ENCODE measurements at regions not wholly inside any gene's neighbourhood (a gene's known extent, or its start where the extent isn't known, plus 50 kb on each side); places are given as distances from the start of the nearest gene placed in this dataset.
"Not testable (repeated sequence)": the region's sequence is repeated elsewhere in the genome, so short reads cannot be mapped to it uniquely, and the experiment has no call there.

DNA sequence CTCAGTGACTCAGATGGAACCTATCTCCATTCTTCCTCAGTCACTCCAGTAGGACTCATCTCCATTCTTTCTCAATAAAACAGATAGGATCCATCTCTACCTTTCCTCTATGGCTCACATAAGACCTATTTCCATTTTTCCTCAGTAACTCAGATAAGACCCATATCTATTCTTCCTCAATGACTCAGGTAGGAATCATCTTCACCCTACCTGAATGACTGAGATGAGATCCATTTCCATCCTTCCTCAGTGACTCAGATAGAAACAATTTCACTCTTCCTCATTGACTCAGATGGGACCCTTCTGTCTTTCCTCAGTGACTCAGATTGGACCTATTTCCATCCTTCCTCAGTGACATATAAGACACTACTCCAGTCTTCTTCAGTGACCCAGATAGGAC is 165.1 kb downstream of the FBXO4 start:
- BruUV-seq (replicated peaks) = no TSS peak
- Mint-ChIP-seq H3K4me3 (ENCODE audit: unreplicated experiment) (no peak overlapping the region), H3K4me1 (ENCODE audit: insufficient read depth, unreplicated experiment) (no peaks in the 10 kb centered on the region), H3K36me3 (ENCODE audit: insufficient read depth, unreplicated experiment) (no peaks in the 10 kb centered on the region), H3K27ac (ENCODE audit: low read depth, unreplicated experiment) (no peak overlapping the region), H3K27me3 (ENCODE audit: insufficient read depth, unreplicated experiment) (no peaks in the 10 kb centered on the region), H3K9me3 (ENCODE audit: unreplicated experiment) (no peaks in the 10 kb centered on the region)
- no peak for DNase-seq (ENCODE audit: unreplicated experiment)
- ChIA-PET POLR2A (no interaction called here), CTCF (no interaction called here)
- TF ChIP-seq, protein P1, sequence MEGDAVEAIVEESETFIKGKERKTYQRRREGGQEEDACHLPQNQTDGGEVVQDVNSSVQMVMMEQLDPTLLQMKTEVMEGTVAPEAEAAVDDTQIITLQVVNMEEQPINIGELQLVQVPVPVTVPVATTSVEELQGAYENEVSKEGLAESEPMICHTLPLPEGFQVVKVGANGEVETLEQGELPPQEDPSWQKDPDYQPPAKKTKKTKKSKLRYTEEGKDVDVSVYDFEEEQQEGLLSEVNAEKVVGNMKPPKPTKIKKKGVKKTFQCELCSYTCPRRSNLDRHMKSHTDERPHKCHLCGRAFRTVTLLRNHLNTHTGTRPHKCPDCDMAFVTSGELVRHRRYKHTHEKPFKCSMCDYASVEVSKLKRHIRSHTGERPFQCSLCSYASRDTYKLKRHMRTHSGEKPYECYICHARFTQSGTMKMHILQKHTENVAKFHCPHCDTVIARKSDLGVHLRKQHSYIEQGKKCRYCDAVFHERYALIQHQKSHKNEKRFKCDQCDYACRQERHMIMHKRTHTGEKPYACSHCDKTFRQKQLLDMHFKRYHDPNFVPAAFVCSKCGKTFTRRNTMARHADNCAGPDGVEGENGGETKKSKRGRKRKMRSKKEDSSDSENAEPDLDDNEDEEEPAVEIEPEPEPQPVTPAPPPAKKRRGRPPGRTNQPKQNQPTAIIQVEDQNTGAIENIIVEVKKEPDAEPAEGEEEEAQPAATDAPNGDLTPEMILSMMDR (IDR thresholded peaks at IDR 0.05; ENCODE audit: unreplicated experiment) = no peak
- intact Hi-C loops (cut with micrococcal nuclease) = no loop called here

- CTCF ChIA-PET; H3K27me3 Mint-ChIP-seq (ENCODE audit: insufficient read depth, unreplicated experiment); H3K27ac Mint-ChIP-seq (ENCODE audit: low read depth, unreplicated experiment); H3K4me1 Mint-ChIP-seq (ENCODE audit: insufficient read depth, unreplicated experiment); intact Hi-C loops (cut with micrococcal nuclease); H3K9me3 Mint-ChIP-seq (ENCODE audit: unreplicated experiment); BruUV-seq (replicated peaks); DNase-seq (ENCODE audit: unreplicated experiment); H3K36me3 Mint-ChIP-seq (ENCODE audit: insufficient read depth, unreplicated experiment); H3K4me3 Mint-ChIP-seq (ENCODE audit: unreplicated experiment); POLR2A ChIA-PET: not testable (repeated sequence)
Observed at GRCh38 chr5:42099846-42100245, 174.8 kb downstream of the FBXO4 start.

DNA sequence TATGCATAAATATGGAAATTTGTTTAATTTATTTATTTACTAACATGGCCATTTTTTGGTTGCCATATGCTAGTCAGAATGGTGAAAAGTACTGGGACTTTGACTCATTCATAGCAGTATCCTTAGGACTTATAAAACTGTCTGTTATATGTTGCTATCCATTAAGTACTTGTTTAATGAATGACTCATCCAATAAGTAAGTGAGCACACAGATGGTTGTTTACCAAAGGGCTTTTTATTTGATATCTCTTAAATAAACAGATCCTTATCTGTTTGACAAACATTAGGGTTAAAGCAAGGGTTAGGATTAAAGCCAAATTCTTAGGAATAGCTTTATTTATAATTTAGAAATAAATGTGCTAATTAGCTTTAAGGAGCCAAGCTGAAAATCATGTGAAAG is 183.4 kb downstream of the FBXO4 start:
- BruUV-seq (replicated peaks) = no TSS peak
- H3K4me1 Mint-ChIP-seq (ENCODE audit: insufficient read depth, unreplicated experiment) = no peaks in the 10 kb centered on the region
- ChIA-PET CTCF (interaction anchor here (0.7 kb wide), 1 partner anchor 9 kb away, joined by 3 read pairs; no protein-coding TSS in a partner anchor), POLR2A (interaction anchor here (0.7 to 1.2 kb wide), 2 partner anchors 14 to 41 kb away, joined by 3 to 4 read pairs; no protein-coding TSS in a partner anchor)
- no peak for DNase-seq (ENCODE audit: unreplicated experiment)
- no peak overlapping the region for H3K4me3 Mint-ChIP-seq (ENCODE audit: unreplicated experiment)
- H3K9me3 Mint-ChIP-seq (ENCODE audit: unreplicated experiment) = peaks cover 7% of the 10 kb centered on the region
- no peaks in the 10 kb centered on the region for H3K27me3 Mint-ChIP-seq (ENCODE audit: insufficient read depth, unreplicated experiment)
- TF ChIP-seq, protein P1 (IDR thresholded peaks at IDR 0.05; ENCODE audit: unreplicated experiment) = no peak
- H3K36me3 Mint-ChIP-seq (ENCODE audit: insufficient read depth, unreplicated experiment) = no peaks in the 10 kb centered on the region
- intact Hi-C loops (cut with micrococcal nuclease) = no loop called here
- H3K27ac Mint-ChIP-seq (ENCODE audit: low read depth, unreplicated experiment) = no peak overlapping the region

DNA sequence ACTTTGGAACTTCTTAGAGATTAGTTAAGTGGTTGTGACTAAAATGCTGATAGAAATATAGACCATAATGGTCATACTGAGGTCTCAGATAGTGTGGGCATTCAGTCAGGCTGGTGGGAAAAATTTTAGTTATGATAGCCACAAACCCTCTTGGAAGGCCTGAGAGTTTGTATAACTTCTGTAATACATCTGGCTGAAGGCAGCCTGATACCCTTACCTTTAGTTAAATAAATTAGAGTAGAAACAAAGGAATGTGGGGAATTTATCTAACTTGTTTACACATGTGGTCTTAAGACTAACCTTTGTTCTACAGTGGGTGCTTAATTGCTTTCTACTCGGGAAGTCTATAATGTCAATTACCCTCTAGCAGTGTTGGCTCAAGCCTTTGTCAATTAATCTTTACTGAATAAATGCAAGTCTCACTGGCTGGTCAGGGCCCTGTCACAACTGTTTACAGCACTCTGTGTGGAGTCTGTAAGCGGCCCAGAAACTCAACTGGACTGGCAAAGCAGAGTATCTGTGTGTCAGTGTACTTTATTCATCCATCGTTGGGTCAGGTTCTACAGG is 184.0 kb downstream of the FBXO4 start:
- TF ChIP-seq, protein P1 (IDR thresholded peaks at IDR 0.05; ENCODE audit: unreplicated experiment) = no peak
- no peak for DNase-seq (ENCODE audit: unreplicated experiment)
- Mint-ChIP-seq H3K27ac (ENCODE audit: low read depth, unreplicated experiment) (no peak overlapping the region), H3K9me3 (ENCODE audit: unreplicated experiment) (peaks cover 7% of the 10 kb centered on the region), H3K4me3 (ENCODE audit: unreplicated experiment) (no peak overlapping the region), H3K4me1 (ENCODE audit: insufficient read depth, unreplicated experiment) (no peaks in the 10 kb centered on the region), H3K36me3 (ENCODE audit: insufficient read depth, unreplicated experiment) (no peaks in the 10 kb centered on the region), H3K27me3 (ENCODE audit: insufficient read depth, unreplicated experiment) (no peaks in the 10 kb centered on the region)
- ChIA-PET POLR2A (interaction anchor here (1.2 kb wide), 1 partner anchor 13 kb away, joined by 4 read pairs; no protein-coding TSS in a partner anchor), CTCF (interaction anchor here (0.7 kb wide), 1 partner anchor 8 kb away, joined by 3 read pairs; no protein-coding TSS in a partner anchor)
- BruUV-seq (replicated peaks) = no TSS peak
- intact Hi-C loops (cut with micrococcal nuclease) = no loop called here

DNA sequence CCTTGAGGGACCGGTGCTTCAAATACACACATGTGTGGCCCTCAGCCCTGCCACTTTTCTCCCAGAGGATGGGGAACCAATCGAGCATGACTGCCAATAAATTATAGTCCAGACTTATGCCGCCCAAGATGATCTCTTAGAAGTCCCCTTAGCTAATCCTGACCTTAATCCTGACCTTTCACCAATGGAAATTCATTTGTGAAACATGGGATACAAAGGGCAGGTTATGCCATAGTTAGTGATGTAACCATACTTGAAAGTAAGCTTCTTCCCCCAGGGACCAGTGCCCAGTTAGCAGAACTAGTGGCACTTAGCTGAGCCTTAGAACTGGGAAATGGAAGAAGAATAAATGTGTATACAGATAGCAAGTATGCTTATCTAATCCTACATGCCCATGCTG is 190.6 kb downstream of the FBXO4 start:
- BruUV-seq (replicated peaks); POLR2A ChIA-PET; intact Hi-C loops (cut with micrococcal nuclease); DNase-seq (ENCODE audit: unreplicated experiment); H3K36me3 Mint-ChIP-seq (ENCODE audit: insufficient read depth, unreplicated experiment); H3K4me3 Mint-ChIP-seq (ENCODE audit: unreplicated experiment); H3K4me1 Mint-ChIP-seq (ENCODE audit: insufficient read depth, unreplicated experiment); H3K27ac Mint-ChIP-seq (ENCODE audit: low read depth, unreplicated experiment); H3K27me3 Mint-ChIP-seq (ENCODE audit: insufficient read depth, unreplicated experiment): not testable (repeated sequence)
- CTCF ChIA-PET = interaction anchor here (0.6 kb wide), 1 partner anchor 711 kb away, joined by 3 read pairs; no protein-coding TSS in a partner anchor
- H3K9me3 Mint-ChIP-seq (ENCODE audit: unreplicated experiment) = peaks cover 11% of the 10 kb centered on the region

All from MCF 10A (cell line).